ENCODE measurements at regions not wholly inside any gene's neighbourhood (a gene's known extent, or its start where the extent isn't known, plus 50 kb on each side); places are given as distances from the start of the nearest gene placed in this dataset.
"Not testable (repeated sequence)": the region's sequence is repeated elsewhere in the genome, so short reads cannot be mapped to it uniquely, and the experiment has no call there.

DNA sequence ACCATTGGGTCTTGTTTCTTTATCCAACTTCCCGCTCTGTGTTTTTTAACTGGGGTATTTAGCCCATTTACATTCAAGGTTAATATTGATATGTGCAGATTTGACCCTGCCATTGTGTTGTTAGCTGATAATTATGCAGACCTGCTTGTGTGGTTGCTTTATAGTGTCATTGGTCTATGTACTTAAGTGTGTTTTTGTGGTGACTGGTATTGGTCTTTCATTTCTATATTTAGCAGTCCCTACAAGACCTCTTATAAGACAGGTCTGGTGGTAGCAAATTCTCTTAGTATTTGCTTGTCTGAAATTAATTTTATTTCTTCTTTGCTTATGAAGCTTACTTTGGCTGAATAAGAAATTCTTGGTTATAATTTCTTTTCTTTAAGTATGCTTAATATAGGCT is 698.1 kb downstream of the DTWD2 start:
- peaks cover 9% of the 10 kb centered on the region in 2 donors for H3K9me3 Mint-ChIP-seq
- no peak overlapping the region for H3K27ac Mint-ChIP-seq
- DNase-seq (no peak), ATAC-seq (replicated peaks in 1 of 2) (no peak)
- no peaks in the 10 kb centered on the region for H3K36me3 Mint-ChIP-seq (ENCODE audit: insufficient read depth in 2 of 2)
- no peaks in the 10 kb centered on the region for H3K4me1 Mint-ChIP-seq (ENCODE audit: low read depth)
- no peak overlapping the region for H3K4me3 Mint-ChIP-seq
- no peaks in the 10 kb centered on the region for H3K27me3 Mint-ChIP-seq (ENCODE audit: low read depth)

DNA sequence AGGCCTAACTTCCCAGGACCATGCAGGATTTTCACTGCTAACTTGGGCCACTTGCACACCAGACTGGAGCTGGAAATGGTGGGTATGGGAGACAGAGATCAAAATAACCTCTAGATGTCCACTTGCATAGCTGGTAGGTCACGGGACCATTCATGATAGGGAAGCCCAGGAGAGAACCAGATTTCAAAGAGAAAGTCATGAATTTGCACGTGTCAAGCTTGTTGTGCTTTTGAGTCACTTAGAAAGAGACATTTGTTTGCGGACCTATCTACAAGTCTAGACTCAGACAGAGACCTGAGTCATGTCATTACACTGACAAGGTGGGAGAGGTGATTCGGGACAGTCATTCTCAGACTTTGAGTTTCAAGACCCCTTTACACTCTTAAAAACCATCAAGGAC is 704.1 kb downstream of the DTWD2 start:
- not testable (repeated sequence) for H3K4me3 Mint-ChIP-seq; H3K27ac Mint-ChIP-seq; DNase-seq; H3K36me3 Mint-ChIP-seq (ENCODE audit: insufficient read depth in 2 of 2); H3K27me3 Mint-ChIP-seq (ENCODE audit: low read depth); H3K9me3 Mint-ChIP-seq; H3K4me1 Mint-ChIP-seq (ENCODE audit: low read depth)
- ATAC-seq (replicated peaks in 1 of 2), result peak; percentile 37 to 50

DNA sequence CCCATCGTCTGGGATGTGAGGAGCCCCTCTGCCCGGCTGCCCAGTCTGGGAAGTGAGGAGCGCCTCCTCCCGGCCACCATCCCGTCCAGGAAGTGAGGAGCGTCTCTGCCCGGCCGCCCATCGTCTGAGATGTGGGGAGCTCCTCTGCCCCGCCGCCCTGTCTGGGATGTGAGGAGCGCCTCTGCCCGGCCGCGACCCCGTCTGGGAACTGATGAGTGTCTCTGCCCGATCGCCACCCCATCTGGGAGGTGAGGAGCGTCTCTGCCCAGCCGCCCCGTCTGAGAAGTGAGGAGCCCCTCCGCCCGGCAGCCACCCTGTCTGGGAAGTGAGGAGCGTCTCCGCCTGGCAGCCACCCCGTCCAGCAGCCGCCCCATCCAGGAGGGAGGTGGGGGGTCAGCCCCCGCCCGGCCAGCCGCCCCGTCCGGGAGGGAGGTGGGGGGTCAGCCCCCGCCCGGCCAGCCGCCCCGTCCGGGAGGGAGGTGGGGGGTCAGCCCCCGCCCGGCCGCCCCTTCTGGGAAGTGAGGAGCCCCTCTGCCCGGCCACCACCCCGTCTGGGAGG is 705.8 kb downstream of the DTWD2 start:
- not testable (repeated sequence) for H3K27me3 Mint-ChIP-seq (ENCODE audit: low read depth); DNase-seq; H3K36me3 Mint-ChIP-seq (ENCODE audit: insufficient read depth in 2 of 2); H3K4me1 Mint-ChIP-seq (ENCODE audit: low read depth); H3K4me3 Mint-ChIP-seq; H3K27ac Mint-ChIP-seq; ATAC-seq (replicated peaks in 1 of 2)
- peaks cover 5 to 12% of the 10 kb centered on the region in 2 donors for H3K9me3 Mint-ChIP-seq

GRCh38 chr5:118279540-118280294 is 708.6 kb downstream of the DTWD2 start:
- no peak for DNase-seq
- H3K27ac Mint-ChIP-seq, result no peak overlapping the region
- peaks cover 3 to 12% of the 10 kb centered on the region in 2 donors for H3K9me3 Mint-ChIP-seq
- H3K36me3 Mint-ChIP-seq (ENCODE audit: insufficient read depth in 2 of 2), result no peaks in the 10 kb centered on the region
- no peak overlapping the region for H3K4me3 Mint-ChIP-seq
- no peaks in the 10 kb centered on the region for H3K27me3 Mint-ChIP-seq (ENCODE audit: low read depth)
- ATAC-seq (replicated peaks in 1 of 2), result no peak
- no peaks in the 10 kb centered on the region for H3K4me1 Mint-ChIP-seq (ENCODE audit: low read depth)

- no peaks in the 10 kb centered on the region for H3K27me3 Mint-ChIP-seq (ENCODE audit: low read depth)
- H3K4me1 Mint-ChIP-seq (ENCODE audit: low read depth), result no peaks in the 10 kb centered on the region
- H3K4me3 Mint-ChIP-seq, result no peak overlapping the region
- ATAC-seq (replicated peaks in 1 of 2) (no peak), DNase-seq (no peak)
- H3K27ac Mint-ChIP-seq, result no peak overlapping the region
- no peaks in the 10 kb centered on the region for H3K36me3 Mint-ChIP-seq (ENCODE audit: insufficient read depth in 2 of 2)
- H3K9me3 Mint-ChIP-seq, result peaks cover 0 to 3% of the 10 kb centered on the region in 2 donors
These were observed 717.8 kb downstream of the DTWD2 start for GRCh38 chr5:118270526-118270925.

DNA sequence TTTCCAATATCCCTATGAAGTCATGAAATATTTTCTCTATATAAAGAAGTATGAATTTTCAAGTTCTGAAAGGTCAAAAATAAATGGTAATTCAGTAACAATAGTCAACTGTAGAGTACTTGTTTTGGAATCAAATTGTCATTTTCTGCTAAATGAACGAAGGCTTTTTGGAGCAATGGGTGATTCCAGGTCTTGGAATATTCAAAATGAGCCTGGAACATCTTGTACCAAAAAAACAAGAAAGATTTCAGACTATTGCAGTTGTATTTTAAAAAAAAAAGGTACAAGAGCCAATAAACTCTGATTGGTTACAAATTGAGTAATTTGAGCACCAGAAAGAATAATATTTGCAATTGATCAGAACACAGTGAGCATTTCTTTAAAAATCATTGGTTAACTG is 730.1 kb downstream of the DTWD2 start:
- H3K36me3 Mint-ChIP-seq (ENCODE audit: insufficient read depth in 2 of 2), result no peaks in the 10 kb centered on the region
- H3K27me3 Mint-ChIP-seq (ENCODE audit: low read depth), result no peaks in the 10 kb centered on the region
- ATAC-seq (replicated peaks in 1 of 2), result no peak
- no peak for DNase-seq
- no peak overlapping the region for H3K27ac Mint-ChIP-seq
- peaks cover 2 to 10% of the 10 kb centered on the region in 2 donors for H3K9me3 Mint-ChIP-seq
- H3K4me1 Mint-ChIP-seq (ENCODE audit: low read depth), result no peaks in the 10 kb centered on the region
- H3K4me3 Mint-ChIP-seq, result no peak overlapping the region

DNA sequence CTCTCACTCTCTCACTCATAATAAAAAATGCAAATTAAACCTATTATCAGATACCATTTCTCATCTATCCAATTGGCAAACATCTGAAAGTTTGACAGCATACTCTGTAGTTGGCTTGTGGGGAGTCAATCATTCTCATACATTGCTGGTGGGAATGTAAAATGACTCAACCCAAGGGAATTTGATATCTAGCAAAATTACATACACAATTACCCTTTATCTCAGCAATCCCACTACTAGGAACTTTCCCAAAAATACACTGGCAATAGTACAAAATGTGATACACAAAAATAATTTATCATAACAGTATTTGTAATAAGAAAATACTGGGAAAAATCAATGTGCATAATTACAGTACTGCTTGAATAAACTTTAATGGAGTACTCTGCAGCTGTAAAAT is 731.3 kb downstream of the DTWD2 start:
- H3K27ac Mint-ChIP-seq, result no peak overlapping the region
- H3K9me3 Mint-ChIP-seq, result peaks cover 2 to 12% of the 10 kb centered on the region in 2 donors
- no peaks in the 10 kb centered on the region for H3K4me1 Mint-ChIP-seq (ENCODE audit: low read depth)
- DNase-seq (no peak), ATAC-seq (replicated peaks in 1 of 2) (no peak)
- no peaks in the 10 kb centered on the region for H3K27me3 Mint-ChIP-seq (ENCODE audit: low read depth)
- no peak overlapping the region for H3K4me3 Mint-ChIP-seq
- H3K36me3 Mint-ChIP-seq (ENCODE audit: insufficient read depth in 2 of 2), result no peaks in the 10 kb centered on the region

DNA sequence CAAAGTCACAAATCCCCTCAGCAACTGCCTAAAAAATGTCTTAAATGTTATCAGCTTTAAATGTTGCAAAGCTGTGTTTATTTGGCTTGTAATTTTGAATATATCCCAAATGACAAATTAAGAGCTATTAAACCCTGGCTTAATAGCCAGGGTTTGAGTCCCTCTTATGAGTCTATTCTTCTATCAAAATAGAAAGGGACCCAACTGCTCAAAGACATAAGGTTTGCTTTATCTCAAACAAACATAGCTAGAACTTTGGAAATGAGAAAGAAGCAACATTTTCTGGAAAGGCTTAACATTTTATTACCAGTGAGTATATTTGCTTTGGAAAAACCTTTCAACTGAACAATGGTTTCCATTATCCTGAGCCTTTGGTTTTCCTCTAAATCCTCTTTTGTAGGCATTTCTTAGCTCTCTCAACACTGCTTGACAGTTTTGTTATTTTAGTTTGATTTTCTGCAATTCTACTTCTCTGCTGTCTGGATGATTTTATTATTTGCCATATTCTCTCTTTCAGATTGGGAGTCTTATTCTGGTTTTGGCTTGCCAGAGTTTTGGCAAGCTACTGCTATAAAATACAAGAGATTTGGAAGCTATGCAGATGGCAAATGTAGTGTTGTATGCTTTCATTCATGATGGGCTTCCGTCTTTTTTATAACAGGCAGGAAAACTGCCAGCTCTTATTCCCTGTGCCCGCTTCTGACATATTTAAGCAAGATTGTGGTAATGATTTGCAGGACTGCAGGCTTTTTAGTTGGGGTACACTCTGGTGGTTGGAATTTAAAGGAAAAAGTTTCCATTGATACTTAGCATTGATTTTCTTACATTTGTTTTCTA is 734.9 kb downstream of the DTWD2 start:
- no peak overlapping the region for H3K27ac Mint-ChIP-seq
- peaks cover 0 to 4% of the 10 kb centered on the region in 2 donors for H3K36me3 Mint-ChIP-seq (ENCODE audit: insufficient read depth in 2 of 2)
- DNase-seq (no peak), ATAC-seq (replicated peaks in 1 of 2) (no peak)
- no peaks in the 10 kb centered on the region for H3K27me3 Mint-ChIP-seq (ENCODE audit: low read depth)
- H3K4me1 Mint-ChIP-seq (ENCODE audit: low read depth), result no peaks in the 10 kb centered on the region
- no peak overlapping the region for H3K4me3 Mint-ChIP-seq
- H3K9me3 Mint-ChIP-seq, result peaks cover 9 to 14% of the 10 kb centered on the region in 2 donors

- H3K27ac Mint-ChIP-seq, result no peak overlapping the region
- peaks cover 7% of the 10 kb centered on the region in 2 donors for H3K9me3 Mint-ChIP-seq
- H3K36me3 Mint-ChIP-seq (ENCODE audit: insufficient read depth in 2 of 2), result peaks cover 0 to 6% of the 10 kb centered on the region in 2 donors
- H3K4me1 Mint-ChIP-seq (ENCODE audit: low read depth), result no peaks in the 10 kb centered on the region
- DNase-seq (no peak), ATAC-seq (replicated peaks in 1 of 2) (no peak)
- H3K27me3 Mint-ChIP-seq (ENCODE audit: low read depth), result no peaks in the 10 kb centered on the region
- no peak overlapping the region for H3K4me3 Mint-ChIP-seq
These were observed 739.0 kb downstream of the DTWD2 start for GRCh38 chr5:118249386-118249785.

- ATAC-seq (replicated peaks in 1 of 2), result no peak
- Mint-ChIP-seq H3K27ac (no peak overlapping the region), H3K27me3 (ENCODE audit: low read depth) (no peaks in the 10 kb centered on the region), H3K36me3 (ENCODE audit: insufficient read depth in 2 of 2) (peaks cover 0 to 6% of the 10 kb centered on the region in 2 donors), H3K4me3 (no peak overlapping the region), H3K4me1 (ENCODE audit: low read depth) (no peaks in the 10 kb centered on the region), H3K9me3 (peaks cover 5 to 7% of the 10 kb centered on the region in 2 donors)
- no peak for DNase-seq
These were observed 740.9 kb downstream of the DTWD2 start for GRCh38 chr5:118247458-118247857.

DNA sequence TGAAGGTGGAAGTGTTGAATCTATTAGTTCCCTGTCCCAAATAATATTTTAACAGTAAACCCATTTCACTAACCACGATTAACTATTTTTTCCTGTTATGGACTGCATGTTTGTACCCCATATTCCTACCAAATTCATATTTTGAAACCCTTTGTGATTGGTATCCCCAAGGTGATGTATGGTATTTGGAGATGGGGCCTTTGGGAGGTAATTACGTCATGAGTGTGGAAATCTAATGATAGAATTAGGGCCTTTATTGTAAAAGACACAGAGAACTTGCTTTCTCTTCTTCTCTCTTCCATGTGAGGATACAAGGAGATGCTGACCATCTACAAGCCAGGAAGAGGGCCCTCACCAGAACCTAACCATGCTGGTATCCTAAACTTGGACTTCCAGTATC is 744.7 kb downstream of the DTWD2 start:
- no peaks in the 10 kb centered on the region for H3K27me3 Mint-ChIP-seq (ENCODE audit: low read depth)
- no peak overlapping the region for H3K27ac Mint-ChIP-seq
- DNase-seq (no peak), ATAC-seq (replicated peaks in 1 of 2) (no peak)
- H3K4me1 Mint-ChIP-seq (ENCODE audit: low read depth), result no peaks in the 10 kb centered on the region
- peaks cover 6% of the 10 kb centered on the region in 2 donors for H3K9me3 Mint-ChIP-seq
- peaks cover 0 to 2% of the 10 kb centered on the region in 2 donors for H3K36me3 Mint-ChIP-seq (ENCODE audit: insufficient read depth in 2 of 2)
- no peak overlapping the region for H3K4me3 Mint-ChIP-seq

DNA sequence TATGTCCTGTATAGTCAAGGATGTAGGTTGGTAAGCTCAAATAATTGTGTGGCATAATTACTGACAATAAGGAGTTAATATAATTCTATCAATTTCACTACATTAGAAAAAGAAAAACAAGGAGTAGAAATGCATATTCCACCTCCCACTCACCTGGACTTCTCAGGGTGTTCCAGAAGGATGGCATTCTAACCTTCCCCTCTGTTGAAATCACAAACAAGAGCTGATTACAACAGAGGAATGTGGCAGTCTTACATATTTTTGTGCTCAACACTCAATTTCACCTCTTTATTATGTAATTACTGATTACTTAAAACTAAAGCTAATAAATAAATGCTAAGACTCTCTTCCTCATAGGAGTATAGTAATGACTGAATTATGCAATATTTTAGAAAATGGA is 745.3 kb downstream of the DTWD2 start:
- Mint-ChIP-seq H3K27ac (no peak overlapping the region), H3K36me3 (ENCODE audit: insufficient read depth in 2 of 2) (peaks cover 0 to 2% of the 10 kb centered on the region in 2 donors), H3K27me3 (ENCODE audit: low read depth) (no peaks in the 10 kb centered on the region), H3K4me1 (ENCODE audit: low read depth) (no peaks in the 10 kb centered on the region), H3K9me3 (peaks cover 5 to 6% of the 10 kb centered on the region in 2 donors), H3K4me3 (no peak overlapping the region)
- DNase-seq, result no peak
- no peak for ATAC-seq (replicated peaks in 1 of 2)

GRCh38 chr5:118236108-118236849 is 752.1 kb downstream of the DTWD2 start:
- no peaks in the 10 kb centered on the region for H3K36me3 Mint-ChIP-seq (ENCODE audit: insufficient read depth in 2 of 2)
- ATAC-seq (replicated peaks in 1 of 2) (no peak), DNase-seq (no peak)
- no peak overlapping the region for H3K27ac Mint-ChIP-seq
- H3K9me3 Mint-ChIP-seq, result peaks cover 4 to 8% of the 10 kb centered on the region in 2 donors
- no peak overlapping the region for H3K4me3 Mint-ChIP-seq
- no peaks in the 10 kb centered on the region for H3K27me3 Mint-ChIP-seq (ENCODE audit: low read depth)
- no peaks in the 10 kb centered on the region for H3K4me1 Mint-ChIP-seq (ENCODE audit: low read depth)

All from activated T-cell treated with anti-CD3 and anti-CD28 coated beads, Interleukin-2, amount 50 U/mL, for 72 hours (primary cell).